HL-60 (cell line): ENCODE measurements at regions not wholly inside any gene's neighbourhood (a gene's known extent, or its start where the extent isn't known, plus 50 kb on each side); places are given as distances from the start of the nearest gene placed in this dataset.

Experiments
- DNase-seq, 2 experiments: peaks; one replicate each; pipeline ENCODE4 v3.0.0-alpha.2; 2010 to 2020; ENCODE audit warnings: low read depth in 1 of 2, low spot score in 1 of 2
- H3K27ac ChIP-seq: fragments of 250-450 bp; sonication (Bioruptor Pico); replicated peaks from 2 replicates; pipeline ENCODE4 v1.5.1; 2020; ENCODE audit warnings: mild to moderate bottlenecking, moderate library complexity
- H3K27me3 ChIP-seq: fragments of 250-450 bp; sonication (Bioruptor Pico); 2 replicates; pipeline ENCODE4 v1.5.1; 2021; ENCODE audit warnings: mild to moderate bottlenecking, moderate library complexity; ENCODE audit not compliant: insufficient read depth, poor library complexity, severe bottlenecking
- H3K4me3 ChIP-seq: replicated peaks from 2 replicates; pipeline ENCODE4 v1.5.1; 2011; ENCODE audit warnings: mild to moderate bottlenecking, control low read depth, low read length; ENCODE audit not compliant: insufficient read depth
- CTCF ChIP-seq: IDR thresholded peaks from one replicate; pipeline ENCODE4 v1.5.1; 2011; ENCODE audit warnings: low read length, control low read depth, inconsistent platforms; ENCODE audit not compliant: insufficient read depth
- GABPA ChIP-seq: IDR thresholded peaks from 2 replicates; pipeline ENCODE4 v1.6.1; 2012; ENCODE audit warnings: low read depth
- POLR2AphosphoS5 ChIP-seq: IDR thresholded peaks from 2 replicates; pipeline ENCODE4 v1.6.1; 2012; ENCODE audit warnings: low read depth
- REST ChIP-seq: IDR thresholded peaks from 2 replicates; pipeline ENCODE4 v1.6.1; 2012; ENCODE audit warnings: low read depth; ENCODE audit not compliant: insufficient replicate concordance
- SPI1 ChIP-seq: IDR thresholded peaks from 2 replicates; pipeline ENCODE4 v1.6.1; 2012; ENCODE audit warnings: low read depth, mild to moderate bottlenecking, borderline replicate concordance

DNA sequence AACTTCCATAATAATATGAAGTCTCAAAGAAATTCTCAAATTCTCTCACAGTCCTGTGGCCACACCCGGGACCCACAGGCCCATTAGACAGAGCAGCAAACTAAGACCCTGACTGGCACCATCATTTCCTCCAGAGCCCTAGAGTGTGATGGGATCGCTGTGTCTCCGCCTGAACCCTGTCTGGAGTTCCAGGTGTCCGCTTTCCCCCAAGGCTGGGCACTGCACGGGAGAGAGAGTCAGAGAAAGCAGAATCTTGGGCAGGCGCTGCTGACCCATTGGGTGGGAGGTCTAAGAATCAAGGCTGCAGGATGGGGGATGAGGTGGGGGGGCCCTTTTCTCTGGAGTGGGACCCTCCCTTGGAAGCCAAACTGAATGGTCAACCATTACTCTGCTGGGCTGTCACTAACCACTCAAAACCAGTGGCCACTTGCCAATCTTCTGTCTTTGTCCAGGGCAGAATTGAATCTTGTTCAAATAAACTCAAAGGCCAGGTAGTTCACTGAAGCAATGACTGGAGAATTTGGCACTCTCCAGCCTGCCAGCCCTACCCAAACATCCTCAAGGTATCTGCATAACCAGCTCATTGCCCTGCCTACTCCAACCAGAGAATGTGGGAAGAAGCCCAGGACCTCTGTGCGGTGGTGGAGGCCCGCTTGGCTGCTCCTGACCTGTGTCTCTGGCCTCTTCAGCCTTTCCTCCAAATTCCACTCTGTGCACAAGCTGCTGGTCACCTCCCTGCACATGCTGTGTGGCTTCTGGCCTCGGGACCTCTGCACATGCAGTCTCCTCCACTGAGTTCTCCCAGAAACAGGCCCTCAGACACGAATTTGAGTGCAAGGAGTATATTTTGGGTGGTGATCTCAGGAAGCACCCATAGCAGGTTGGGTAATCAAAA is 141.1 kb downstream of the CEBPB start:
- Histone ChIP-seq H3K27me3 (no peaks in the 10 kb centered on the region), H3K27ac (no peak overlapping the region), H3K4me3 (no peak overlapping the region)
- DNase-seq, result no peak
- no peak for TF ChIP-seq REST
- no peak for TF ChIP-seq SPI1
- no peak for TF ChIP-seq GABPA
- TF ChIP-seq CTCF, result no peak
- TF ChIP-seq POLR2AphosphoS5, result no peak

DNA sequence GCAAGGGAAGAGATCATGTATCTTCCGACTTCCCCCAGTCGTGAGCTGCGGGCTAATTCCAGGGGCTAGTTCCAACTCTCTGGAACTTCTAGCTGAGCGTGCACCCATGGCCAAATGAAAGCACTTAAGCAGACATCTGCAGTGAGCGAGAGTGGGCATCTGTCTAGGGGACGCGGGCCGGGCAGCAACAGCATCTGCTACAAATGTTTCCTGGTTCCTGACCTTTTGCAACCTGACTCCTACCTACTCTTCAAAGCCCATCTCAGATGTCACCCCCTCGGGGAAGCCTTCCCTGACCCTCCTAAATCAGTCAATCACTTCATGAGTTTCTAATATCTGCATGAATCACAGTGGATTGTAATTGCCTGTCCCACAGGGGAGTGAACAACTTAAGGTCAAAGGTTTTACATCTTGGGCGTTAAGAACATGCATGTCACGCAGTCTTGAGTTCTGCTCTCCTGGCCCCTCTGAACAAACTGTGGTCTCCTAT is 141.9 kb downstream of the CEBPB start:
- Histone ChIP-seq H3K4me3 (no peak overlapping the region), H3K27ac (no peak overlapping the region), H3K27me3 (no peaks in the 10 kb centered on the region)
- TF ChIP-seq SPI1, result no peak
- no peak for TF ChIP-seq POLR2AphosphoS5
- TF ChIP-seq GABPA, result no peak
- no peak for TF ChIP-seq CTCF
- no peak for TF ChIP-seq REST
- DNase-seq, result no peak

DNA sequence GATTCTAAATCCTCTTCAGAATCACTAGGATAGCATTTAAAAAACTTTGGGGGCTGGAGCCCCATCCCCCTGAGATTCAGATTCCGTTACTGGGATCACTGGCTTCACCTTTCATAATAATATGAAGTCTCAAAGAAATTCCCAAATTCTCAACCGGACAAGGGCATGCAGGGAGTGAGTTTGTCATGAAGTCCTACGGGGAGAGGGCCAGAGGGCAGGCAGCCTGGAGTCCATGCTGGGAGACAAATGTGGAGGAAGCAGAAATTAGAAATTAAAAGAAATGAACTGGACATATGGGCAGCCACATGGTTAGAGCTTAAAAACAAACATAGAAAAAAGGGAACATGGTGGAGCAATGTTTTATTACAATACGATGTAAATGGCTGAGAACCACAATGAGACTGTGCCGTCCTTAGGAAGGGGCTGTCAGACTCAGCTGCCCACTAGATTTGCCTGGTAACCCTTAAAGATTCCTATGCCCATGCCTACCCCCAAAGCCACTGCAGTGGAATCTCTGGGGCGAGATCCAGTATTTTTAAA is 142.6 kb downstream of the CEBPB start:
- Histone ChIP-seq H3K27ac (no peak overlapping the region), H3K27me3 (no peaks in the 10 kb centered on the region), H3K4me3 (no peak overlapping the region)
- DNase-seq, result no peak
- TF ChIP-seq GABPA, result no peak
- no peak for TF ChIP-seq POLR2AphosphoS5
- no peak for TF ChIP-seq REST
- no peak for TF ChIP-seq SPI1
- no peak for TF ChIP-seq CTCF
